A549 (cell line): ENCODE measurements at regions not wholly inside any gene's neighbourhood (a gene's known extent, or its start where the extent isn't known, plus 50 kb on each side); places are given as distances from the start of the nearest gene placed in this dataset.

Source experiments
- ATAC-seq, 2 experiments: fragments of 200-7000 bp in 1 of 2; fragments of >200 bp in 1 of 2; cut with Nextera tagmentation in 1 of 2; cut with Tn5 transposase in 1 of 2; 3 replicates each; pipeline versions ENCODE4 v1.8.0 to v1.9.1; 2018 to 2020; ENCODE audit warnings: mild to moderate bottlenecking in 1 of 2, moderate library complexity in 1 of 2
- CTCF ChIA-PET: fragments of 300-600 bp; sonication (Branson Sonifier 250); formaldehyde crosslinking; extraction: SDS; loops from one replicate; lab custom pipeline; 2021; ENCODE audit warnings: antibody characterized with exemption, inconsistent platforms; lab: Yijun Ruan, JAX
- POLR2A ChIA-PET: fragments of 350-600 bp; formaldehyde crosslinking; extraction: SDS; loops from one replicate; lab custom pipeline; 2021; ENCODE audit warnings: antibody characterized with exemption, inconsistent platforms; lab: Yijun Ruan, JAX
- DNase-seq, 2 experiments: peaks; one replicate each; pipeline versions ENCODE4 v3.0.0 to v3.0.0-alpha.2; 2011 to 2016; ENCODE audit warnings: low read depth in 1 of 2, low spot score in 1 of 2
- FAIRE-seq: peaks from 2 replicates; lab custom pipeline; 2011; peaks lifted over from hg19 to GRCh38; lab: Jason Lieb, UNC
- H3K27ac ChIP-seq, 2 experiments: fragments of >200 bp; sonication (Bioruptor Twin); formaldehyde crosslinking; 3 replicates each; pipeline ENCODE4 v1.5.1; 2016 to 2017
- H3K4me1 ChIP-seq: fragments of >200 bp; sonication (Bioruptor Twin); formaldehyde crosslinking; 3 replicates; pipeline ENCODE4 v1.6.1; 2016
- H3K4me2 ChIP-seq: fragments of >200 bp; sonication (Bioruptor Twin); formaldehyde crosslinking; 3 replicates; pipeline ENCODE4 v1.6.1; 2016
- H3K4me3 ChIP-seq: fragments of >200 bp; sonication (Bioruptor Twin); formaldehyde crosslinking; 3 replicates; pipeline ENCODE4 v1.5.1; 2016
- H3K9me3 ChIP-seq: fragments of >200 bp; sonication (Bioruptor Twin); formaldehyde crosslinking; 3 replicates; pipeline ENCODE4 v1.6.1; 2016
- CBX2 ChIP-seq: fragments of 200-600 bp; sonication (generic); IDR thresholded peaks from 2 replicates; pipeline ENCODE4 v1.6.1; 2016; ENCODE audit warnings: low read depth, mild to moderate bottlenecking, borderline replicate concordance
- CBX8 ChIP-seq: fragments of 200-600 bp; sonication (generic); IDR thresholded peaks from 2 replicates; pipeline ENCODE4 v1.6.1; 2016
- CEBPB ChIP-seq, 2 experiments: fragments of >200 bp in 1 of 2; sonication (Bioruptor Twin) in 1 of 2; formaldehyde crosslinking in 1 of 2; IDR thresholded peaks; 2 replicates each; pipeline ENCODE4 v1.6.1; 2012 to 2016
- CHD4 ChIP-seq: fragments of 200-600 bp; sonication (generic); IDR thresholded peaks from 2 replicates; pipeline ENCODE4 v1.6.1; 2016; ENCODE audit warnings: antibody characterized with exemption, mild to moderate bottlenecking, borderline replicate concordance
- EHMT2 ChIP-seq: fragments of 200-600 bp; sonication (generic); IDR thresholded peaks from 2 replicates; pipeline ENCODE4 v1.6.1; 2016; ENCODE audit warnings: antibody characterized with exemption, low read depth, mild to moderate bottlenecking, moderate library complexity
- ELK1 ChIP-seq: fragments of 150-350 bp; IDR thresholded peaks from 2 replicates; pipeline ENCODE4 v1.6.1; 2014; ENCODE audit warnings: low read depth, mild to moderate bottlenecking, low read length
- EP300 ChIP-seq, 2 experiments: fragments of >200 bp; sonication (Bioruptor Twin); formaldehyde crosslinking; IDR thresholded peaks; 2 replicates in 1 of 2; 3 replicates in 1 of 2; pipeline ENCODE4 v1.6.1; 2016 to 2017
- ESRRA ChIP-seq: fragments of 150-350 bp; IDR thresholded peaks from 2 replicates; pipeline ENCODE4 v1.6.1; 2014; ENCODE audit warnings: mild to moderate bottlenecking, low read length, borderline replicate concordance
- GATA3 ChIP-seq: IDR thresholded peaks from 2 replicates; pipeline ENCODE4 v1.6.1; 2012; ENCODE audit warnings: borderline replicate concordance
- HES2 ChIP-seq: fragments of >200 bp; sonication (Bioruptor Twin); formaldehyde crosslinking; IDR thresholded peaks from 2 replicates; pipeline ENCODE4 v1.6.1; 2016
- HMGXB4 ChIP-seq: fragments of 250-450 bp; sonication (Bioruptor Pico); IDR thresholded peaks from 2 replicates; pipeline ENCODE4 v1.5.0; 2021; ENCODE audit warnings: mild to moderate bottlenecking, moderate library complexity, borderline replicate concordance
- HOXB13 ChIP-seq: fragments of 250-450 bp; sonication (Bioruptor Pico); IDR thresholded peaks from 2 replicates; pipeline ENCODE4 v1.5.0; 2020; ENCODE audit warnings: low read depth, mild to moderate bottlenecking, moderate library complexity
- HOXB5 ChIP-seq: fragments of 250-450 bp; sonication (Bioruptor Pico); IDR thresholded peaks from 2 replicates; pipeline ENCODE4 v1.5.0; 2020; ENCODE audit warnings: mild to moderate bottlenecking, moderate library complexity
- JUN ChIP-seq, 2 experiments: fragments of >200 bp; sonication (Bioruptor Twin); formaldehyde crosslinking; IDR thresholded peaks; 2 replicates in 1 of 2; 3 replicates in 1 of 2; pipeline ENCODE4 v1.6.1; 2016 to 2017
- KDM5A ChIP-seq: fragments of 200-600 bp; sonication (generic); IDR thresholded peaks from 2 replicates; pipeline ENCODE4 v1.6.1; 2016; ENCODE audit warnings: antibody characterized with exemption, mild to moderate bottlenecking
- MAFK ChIP-seq: fragments of 450-650 bp; IDR thresholded peaks from 2 replicates; pipeline ENCODE4 v1.6.1; 2014; ENCODE audit not compliant: partially characterized antibody
- MAX ChIP-seq: IDR thresholded peaks from 2 replicates; pipeline ENCODE4 v1.6.1; 2012
- MYC ChIP-seq: IDR thresholded peaks from 2 replicates; pipeline ENCODE4 v1.6.1; 2012; ENCODE audit warnings: mild to moderate bottlenecking, inconsistent platforms, low read length, improper control_type of control experiment, borderline replicate concordance
- RARB ChIP-seq: fragments of 250-450 bp; sonication (Bioruptor Pico); IDR thresholded peaks from 2 replicates; pipeline ENCODE4 v1.8.0; 2021; ENCODE audit warnings: mild to moderate bottlenecking, moderate library complexity
- RCOR1 ChIP-seq: fragments of 150-350 bp; IDR thresholded peaks from 2 replicates; pipeline ENCODE4 v1.6.1; 2014; ENCODE audit warnings: antibody characterized with exemption, low read length, low read depth
- RFX5 ChIP-seq: fragments of 450-650 bp; IDR thresholded peaks from 2 replicates; pipeline ENCODE4 v1.7.1; 2014; ENCODE audit warnings: antibody characterized with exemption, mild to moderate bottlenecking, moderate library complexity
- SMC3 ChIP-seq: fragments of >200 bp; sonication (Bioruptor Twin); formaldehyde crosslinking; IDR thresholded peaks from 3 replicates; pipeline ENCODE4 v1.6.1; 2018; ENCODE audit warnings: inconsistent platforms
- TFCP2L1 ChIP-seq: fragments of 250-450 bp; sonication (Bioruptor Pico); IDR thresholded peaks from 2 replicates; pipeline ENCODE4 v1.5.0; 2021; ENCODE audit warnings: mild to moderate bottlenecking
- USF2 ChIP-seq: fragments of 450-650 bp; IDR thresholded peaks from 2 replicates; pipeline ENCODE4 v1.6.1; 2014; ENCODE audit warnings: antibody characterized with exemption
- ZC3H11A ChIP-seq: fragments of 450-650 bp; IDR thresholded peaks from 2 replicates; pipeline ENCODE4 v1.6.1; 2014; ENCODE audit warnings: antibody characterized with exemption, mild to moderate bottlenecking
- ZFP36 ChIP-seq: fragments of 450-650 bp; IDR thresholded peaks from 2 replicates; pipeline ENCODE4 v1.6.1; 2014; ENCODE audit warnings: borderline replicate concordance; ENCODE audit not compliant: partially characterized antibody
- ZNF302 ChIP-seq: fragments of 250-450 bp; sonication (Bioruptor Pico); IDR thresholded peaks from 2 replicates; pipeline ENCODE4 v1.9.0; 2021; ENCODE audit warnings: inconsistent platforms, mild to moderate bottlenecking, moderate library complexity
- whole genome bisulfite sequencing: methylation state at CpG from one replicate; pipeline ENCODE4 v1.1.6; 2017; ENCODE audit errors: missing lambda C conversion rate; 5-methylcytosine and 5-hydroxymethylcytosine counted together

- DNase-seq, result no peak
- no peak overlapping the region for H3K4me2 ChIP-seq
- no peaks in the 10 kb centered on the region for H3K4me1 ChIP-seq
- ChIA-PET POLR2A (no interaction called here), CTCF (no interaction called here)
- no peak for ATAC-seq
- no peak overlapping the region for H3K4me3 ChIP-seq
- no peak overlapping the region for H3K27ac ChIP-seq
- no peak for FAIRE-seq
- TF ChIP-seq ZFP36, result no peak
- no peak for TF ChIP-seq RCOR1
- TF ChIP-seq GATA3, result no peak
- TF ChIP-seq MYC, result no peak
- TF ChIP-seq USF2, result no peak
- no peak for TF ChIP-seq CEBPB (IDR thresholded peaks at IDR 0.05)
- no peak for TF ChIP-seq ELK1
- no peak for TF ChIP-seq RARB (CRISPR knock-in tag)
- TF ChIP-seq HES2, result no peak
- no peak for TF ChIP-seq ESRRA
- no peak for TF ChIP-seq ZNF302 (CRISPR knock-in tag)
- TF ChIP-seq HOXB5, result no peak
- no peak for TF ChIP-seq CBX2
- TF ChIP-seq ZC3H11A, result no peak
- TF ChIP-seq TFCP2L1 (CRISPR knock-in tag), result no peak
- TF ChIP-seq CHD4, result no peak
- TF ChIP-seq KDM5A, result no peak
- H3K9me3 ChIP-seq, result no peaks in the 10 kb centered on the region
These were observed 386.4 kb upstream of the RPS6KA3 start for GRCh38 chrX:20653070-20653469.

GRCh38 chrX:20641954-20642353, 375.2 kb upstream of the RPS6KA3 start:
- H3K27ac ChIP-seq, result no peak overlapping the region
- DNase-seq, result no peak
- H3K4me2 ChIP-seq, result no peak overlapping the region
- no peak for ATAC-seq
- ChIA-PET CTCF (no interaction called here), POLR2A (no interaction called here)
- peak; percentile 55 for TF ChIP-seq MAFK
- no peak for TF ChIP-seq RARB (CRISPR knock-in tag)
- no peak for TF ChIP-seq SMC3
- no peak for TF ChIP-seq HMGXB4 (CRISPR knock-in tag)
- no peak overlapping the region for H3K4me3 ChIP-seq
- 0 out of 3 replicates have a peak, but pooled peaks cover 7% of the 10 kb centered on the region for H3K9me3 ChIP-seq
- FAIRE-seq, result peak; percentile 95
- H3K4me1 ChIP-seq, result no peaks in the 10 kb centered on the region
- WGBS, result 0% methylated on average over 1 of the region's 1 CpG

GRCh38 chrX:20639115-20639514, 372.4 kb upstream of the RPS6KA3 start:
- CTCF ChIA-PET, result no interaction called here

More at GRCh38 chrX:20639115-20639514, 372.4 kb upstream of the RPS6KA3 start:
- Histone ChIP-seq H3K4me1 (no peaks in the 10 kb centered on the region), H3K9me3 (0 out of 3 replicates have a peak, but pooled peaks cover 7% of the 10 kb centered on the region), H3K27ac (no peak overlapping the region), H3K4me2 (no peak overlapping the region), H3K4me3 (no peak overlapping the region)
- TF ChIP-seq HOXB13 (CRISPR knock-in tag) (no peak), GATA3 (no peak), EP300 (IDR thresholded peaks at IDR 0.05) (no peak), TFCP2L1 (CRISPR knock-in tag) (no peak), CBX8 (no peak), HOXB5 (no peak), JUN (IDR thresholded peaks at IDR 0.05) (no peak), MAX (no peak), EHMT2 (no peak), RFX5 (no peak), CBX2 (no peak), USF2 (no peak)
- 0% methylated on average over 1 of the region's 2 CpGs for WGBS
- ATAC-seq (no peak), FAIRE-seq (no peak), DNase-seq (no peak)
- POLR2A ChIA-PET, result no interaction called here
